GM19397 (cell line): ENCODE measurements at regions not wholly inside any gene's neighbourhood (a gene's known extent, or its start where the extent isn't known, plus 50 kb on each side); places are given as distances from the start of the nearest gene placed in this dataset.
"Not testable (repeated sequence)": the region's sequence is repeated elsewhere in the genome, so short reads cannot be mapped to it uniquely, and the experiment has no call there.

Experiments used
- ATAC-seq: cut with Tn5 transposase; IDR thresholded peaks from one replicate; pipeline ENCODE4 v1.9.1; 2021; ENCODE audit warnings: mild to moderate bottlenecking, moderate library complexity; ENCODE audit not compliant: unreplicated experiment

GRCh38 chr2:194491409-194492115, 1165.5 kb upstream of the SLC39A10 start:
- ATAC-seq: no peak

- no peak for ATAC-seq
These were observed 1170.7 kb upstream of the SLC39A10 start for GRCh38 chr2:194486326-194486725.

- ATAC-seq: no peak
These were observed 1174.0 kb upstream of the SLC39A10 start for GRCh38 chr2:194483041-194483440.

- ATAC-seq: no peak
These were observed 1191.4 kb upstream of the SLC39A10 start for GRCh38 chr2:194465641-194466040.

GRCh38 chr2:194464964-194465638, 1191.9 kb upstream of the SLC39A10 start:
- no peak for ATAC-seq

- not testable (repeated sequence) for ATAC-seq
These were observed 1194.1 kb upstream of the SLC39A10 start for GRCh38 chr2:194462883-194463282.

- no peak for ATAC-seq
These were observed 1201.7 kb upstream of the SLC39A10 start for GRCh38 chr2:194455358-194455757.

GRCh38 chr2:194452504-194452903, 1204.5 kb upstream of the SLC39A10 start:
- ATAC-seq: no peak

- ATAC-seq: no peak
These were observed 1211.8 kb upstream of the SLC39A10 start for GRCh38 chr2:194445226-194445625.

GRCh38 chr2:194443926-194444325, 1213.1 kb upstream of the SLC39A10 start:
- no peak for ATAC-seq

GRCh38 chr2:194424683-194425209, 1232.3 kb upstream of the SLC39A10 start:
- ATAC-seq: no peak

- ATAC-seq: no peak
These were observed 1245.8 kb upstream of the SLC39A10 start for GRCh38 chr2:194411221-194411620.

- no peak for ATAC-seq
These were observed 1261.2 kb upstream of the SLC39A10 start for GRCh38 chr2:194395818-194396217.

GRCh38 chr2:194385376-194385775, 1271.7 kb upstream of the SLC39A10 start:
- no peak for ATAC-seq

- ATAC-seq: no peak
These were observed 1273.6 kb upstream of the SLC39A10 start for GRCh38 chr2:194383401-194383800.

GRCh38 chr2:194382221-194382620, 1274.8 kb upstream of the SLC39A10 start:
- no peak for ATAC-seq

GRCh38 chr2:194380011-194380410, 1277.0 kb upstream of the SLC39A10 start:
- ATAC-seq: peak; percentile 74

GRCh38 chr2:194367390-194367789, 1289.6 kb upstream of the SLC39A10 start:
- not testable (repeated sequence) for ATAC-seq

- no peak for ATAC-seq
These were observed 1293.1 kb upstream of the SLC39A10 start for GRCh38 chr2:194363878-194364277.

- ATAC-seq: no peak
These were observed 1293.7 kb upstream of the SLC39A10 start for GRCh38 chr2:194363295-194363694.

GRCh38 chr2:194352505-194352904, 1304.5 kb upstream of the SLC39A10 start:
- no peak for ATAC-seq

- no peak for ATAC-seq
These were observed 1310.8 kb upstream of the SLC39A10 start for GRCh38 chr2:194346193-194346592.
